ENCODE measurements at regions not wholly inside any gene's neighbourhood (a gene's known extent, or its start where the extent isn't known, plus 50 kb on each side); places are given as distances from the start of the nearest gene placed in this dataset.

DNA sequence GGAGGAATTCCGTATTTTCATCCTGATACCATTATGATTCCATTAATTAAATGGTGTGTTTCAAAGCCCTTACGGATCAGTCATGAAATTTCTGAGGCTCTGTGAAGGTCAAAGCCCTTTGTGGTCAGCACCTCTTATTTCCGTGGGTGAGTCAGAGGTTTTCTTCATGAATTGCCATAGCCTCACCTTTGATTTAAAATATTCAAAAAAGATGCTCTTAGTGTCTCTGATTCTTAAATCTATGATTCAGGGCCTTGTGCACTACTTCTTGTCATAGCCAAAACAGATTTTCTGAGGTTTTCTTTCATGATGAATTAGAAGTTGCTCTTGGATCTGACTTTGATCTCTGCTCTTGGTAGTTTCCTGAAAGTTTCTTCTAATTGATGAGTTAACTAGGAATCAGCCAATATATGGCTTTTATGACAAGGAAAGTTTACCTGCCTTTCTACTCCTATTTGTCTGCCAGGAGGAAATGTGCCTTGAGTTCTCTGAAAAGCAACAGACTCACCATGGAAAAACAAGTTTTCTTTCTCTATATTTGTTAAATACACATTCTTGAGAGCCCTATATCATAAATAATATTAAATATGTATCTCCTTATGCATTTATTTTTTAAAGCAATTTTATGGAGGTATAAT lies 613.0 kb downstream of the UTRN start:
- no peak for FAIRE-seq
- Histone ChIP-seq H3K79me2 (ENCODE audit: control insufficient read depth in 1 of 2, insufficient read depth in 2 of 2, low read length in 2 of 2) (no peaks in the 10 kb centered on the region), H2BK5ac (ENCODE audit: low read depth, low read length) (no peak overlapping the region), H3K4ac (replicated peaks; ENCODE audit: insufficient read length, low read depth, low read length) (no peak overlapping the region), H3K9me3 (ENCODE audit: insufficient read depth in 2 of 2, low read depth in 1 of 2, low read length in 1 of 2) (peaks cover 4 to 11% of the 10 kb centered on the region in 2 experiments; a peak in 2 of 4 replicates), H2AK5ac (ENCODE audit: low read depth, low read length) (no peak overlapping the region), H2BK15ac (ENCODE audit: low read length) (no peak overlapping the region), H3K18ac (ENCODE audit: extremely low read depth, low read length) (no peak overlapping the region), H3K14ac (ENCODE audit: insufficient read length) (no peak overlapping the region), H3K36me3 (ENCODE audit: control insufficient read depth in 2 of 4, insufficient read depth in 4 of 4, low read length in 3 of 4) (no peaks in the 10 kb centered on the region), H3K4me3 (ENCODE audit: extremely low read depth in 1 of 4, insufficient read depth in 2 of 4, low read depth in 3 of 4, low read length in 4 of 4) (no peak overlapping the region), H2BK20ac (ENCODE audit: low read length) (no peak overlapping the region), H3K23ac (ENCODE audit: insufficient read length) (no peak overlapping the region), H4K8ac (ENCODE audit: extremely low read depth, insufficient read depth, low read length) (no peak overlapping the region), H3K23me2 (ENCODE audit: low read depth, low read length) (no peaks in the 10 kb centered on the region), H3K56ac (replicated peaks; ENCODE audit: insufficient read length, low read depth, low read length) (no peak overlapping the region), H4K5ac (ENCODE audit: insufficient read length, low read depth, low read length) (no peak overlapping the region), H3K27ac (ENCODE audit: low read depth, low read length) (no peak overlapping the region), H2BK120ac (replicated peaks; ENCODE audit: low read depth, low read length) (no peak overlapping the region), H2AFZ (ENCODE audit: low read length) (no peak overlapping the region), H2BK12ac (ENCODE audit: low read depth, low read length) (no peak overlapping the region), H3K4me1 (replicated peaks in 1 of 4; ENCODE audit: control insufficient read depth in 3 of 4, insufficient read depth in 4 of 4, low read length in 3 of 4) (peaks cover 0 to 3% (median 2%) of the 10 kb centered on the region in 4 experiments; a peak in 3 of 7 replicates), H3K79me1 (ENCODE audit: low read depth, low read length) (no peaks in the 10 kb centered on the region), H4K20me1 (replicated peaks in 1 of 2; ENCODE audit: control insufficient read depth in 1 of 2, insufficient read depth in 2 of 2, low read length in 2 of 2) (no peaks in the 10 kb centered on the region), H3K4me2 (ENCODE audit: insufficient read depth in 1 of 2, low read depth in 2 of 2, low read length in 2 of 2) (no peak overlapping the region), H4K91ac (replicated peaks; ENCODE audit: insufficient read length, low read length) (no peak overlapping the region), H3K9ac (replicated peaks in 1 of 4; ENCODE audit: extremely low read depth in 1 of 4, low read depth in 3 of 4, low read length in 3 of 4) (no peak overlapping the region), H3K27me3 (replicated peaks in 1 of 4; ENCODE audit: control insufficient read depth in 3 of 4, extremely low read depth in 1 of 4, insufficient read depth in 3 of 4, low read length in 3 of 4) (peaks cover 0 to 5% (median 1%) of the 10 kb centered on the region in 4 experiments; a peak in 2 of 7 replicates)
- CTCF ChIA-PET (ENCODE audit: partially characterized antibody) = interaction anchor here (1.4 kb wide), 1 partner anchor 317 kb away, joined by 4 read pairs; no protein-coding TSS in a partner anchor
- DNase-seq (ENCODE audit: low read depth in 1 of 2, low spot score in 2 of 2) = no peak
- 86% methylated on average over 3 of the region's 3 CpGs; no CpG with 5 or more reads in 1 of the 2 experiments for WGBS, 2 experiments (ENCODE audit: extremely low coverage in 1 of 2, insufficient coverage in 1 of 2, insufficient read length in 1 of 2, insufficient replicate concordance in 2 of 2, low coverage in 1 of 2, low lambda C conversion rate in 2 of 2, missing lambda C conversion rate in 1 of 2)
- no peak for TF ChIP-seq SUZ12 (IDR thresholded peaks at IDR 0.05; ENCODE audit: low read length)
- TF ChIP-seq YY1 (IDR thresholded peaks at IDR 0.05; ENCODE audit: low read depth, low read length) = no peak
- POLR2A ChIA-PET (ENCODE audit: partially characterized antibody) = no interaction called here

All from H1 (cell line).